GM10266 (cell line): ENCODE measurements at regions not wholly inside any gene's neighbourhood (a gene's known extent, or its start where the extent isn't known, plus 50 kb on each side); places are given as distances from the start of the nearest gene placed in this dataset.

Source experiments
- DNase-seq: peaks from one replicate; pipeline ENCODE4 v3.0.0; 2012; ENCODE audit errors: extremely low spot score
- TF ChIP-seq, protein P1 (sequence below): IDR thresholded peaks from 2 replicates; pipeline ENCODE4 v1.5.1; 2012; ENCODE audit warnings: mild to moderate bottlenecking, low read depth; ENCODE audit not compliant: control insufficient read depth, insufficient read depth; ENCODE audit errors: missing control alignments

DNA sequence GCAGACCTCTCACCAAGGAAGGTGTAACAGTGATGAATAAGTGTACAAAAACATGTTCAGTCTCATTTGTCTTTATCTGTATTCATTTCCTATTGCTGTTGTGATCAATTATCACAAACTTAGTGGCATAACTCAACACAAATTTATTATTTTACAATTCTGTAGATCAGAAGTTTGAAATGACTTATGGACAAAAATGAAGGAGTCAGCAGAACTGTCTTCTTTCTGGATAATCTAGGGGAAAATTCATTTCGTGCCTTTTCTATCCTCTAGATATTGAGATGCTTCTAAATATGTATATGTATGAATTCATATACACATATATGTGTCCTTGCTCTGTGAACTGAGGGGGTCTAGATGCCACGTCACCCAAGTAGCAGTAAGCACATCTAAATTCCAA lies 663.1 kb upstream of the MARCKS start:
- DNase-seq = no peak
- TF ChIP-seq, protein P1, sequence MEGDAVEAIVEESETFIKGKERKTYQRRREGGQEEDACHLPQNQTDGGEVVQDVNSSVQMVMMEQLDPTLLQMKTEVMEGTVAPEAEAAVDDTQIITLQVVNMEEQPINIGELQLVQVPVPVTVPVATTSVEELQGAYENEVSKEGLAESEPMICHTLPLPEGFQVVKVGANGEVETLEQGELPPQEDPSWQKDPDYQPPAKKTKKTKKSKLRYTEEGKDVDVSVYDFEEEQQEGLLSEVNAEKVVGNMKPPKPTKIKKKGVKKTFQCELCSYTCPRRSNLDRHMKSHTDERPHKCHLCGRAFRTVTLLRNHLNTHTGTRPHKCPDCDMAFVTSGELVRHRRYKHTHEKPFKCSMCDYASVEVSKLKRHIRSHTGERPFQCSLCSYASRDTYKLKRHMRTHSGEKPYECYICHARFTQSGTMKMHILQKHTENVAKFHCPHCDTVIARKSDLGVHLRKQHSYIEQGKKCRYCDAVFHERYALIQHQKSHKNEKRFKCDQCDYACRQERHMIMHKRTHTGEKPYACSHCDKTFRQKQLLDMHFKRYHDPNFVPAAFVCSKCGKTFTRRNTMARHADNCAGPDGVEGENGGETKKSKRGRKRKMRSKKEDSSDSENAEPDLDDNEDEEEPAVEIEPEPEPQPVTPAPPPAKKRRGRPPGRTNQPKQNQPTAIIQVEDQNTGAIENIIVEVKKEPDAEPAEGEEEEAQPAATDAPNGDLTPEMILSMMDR = no peak

DNA sequence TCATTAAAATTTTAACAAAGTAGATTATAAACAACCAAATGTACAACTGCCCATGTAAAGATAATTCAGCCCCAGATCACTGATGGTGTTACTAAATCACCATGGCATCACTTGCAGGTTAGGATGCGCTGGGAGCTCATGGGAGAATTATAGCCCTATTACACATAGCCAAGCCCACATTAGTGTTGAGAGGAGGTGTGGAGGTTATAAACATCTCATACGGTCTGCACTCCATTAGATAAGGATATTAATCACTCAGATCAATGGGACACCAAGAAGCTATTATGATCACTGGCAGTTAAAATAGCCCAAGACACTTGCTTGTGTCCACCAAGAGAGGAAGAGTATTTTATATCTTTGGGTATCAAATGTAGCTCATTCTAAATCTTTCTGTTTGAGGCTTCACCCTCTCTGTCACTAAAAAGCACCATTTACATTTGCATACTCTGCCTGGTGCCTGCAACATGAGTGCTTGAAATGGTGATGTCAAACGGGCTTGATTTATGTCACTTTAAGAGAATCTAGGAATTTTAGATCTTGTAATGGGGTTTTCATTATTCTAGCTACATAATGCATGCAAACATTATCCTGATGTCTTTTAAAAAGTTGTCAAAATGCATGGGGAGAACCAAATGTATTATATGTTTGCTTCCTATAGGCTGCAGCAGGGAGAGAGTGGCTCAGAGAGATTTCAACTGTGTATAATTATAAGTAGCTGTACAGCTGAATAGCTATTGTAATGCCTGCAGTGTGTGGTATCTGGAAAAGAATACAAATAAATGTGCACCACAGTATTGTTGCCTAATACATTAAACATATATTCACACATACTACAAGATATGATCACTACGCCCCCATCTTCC lies 654.1 kb upstream of the MARCKS start:
- DNase-seq = no peak
- TF ChIP-seq, protein P1 = no peak

DNA sequence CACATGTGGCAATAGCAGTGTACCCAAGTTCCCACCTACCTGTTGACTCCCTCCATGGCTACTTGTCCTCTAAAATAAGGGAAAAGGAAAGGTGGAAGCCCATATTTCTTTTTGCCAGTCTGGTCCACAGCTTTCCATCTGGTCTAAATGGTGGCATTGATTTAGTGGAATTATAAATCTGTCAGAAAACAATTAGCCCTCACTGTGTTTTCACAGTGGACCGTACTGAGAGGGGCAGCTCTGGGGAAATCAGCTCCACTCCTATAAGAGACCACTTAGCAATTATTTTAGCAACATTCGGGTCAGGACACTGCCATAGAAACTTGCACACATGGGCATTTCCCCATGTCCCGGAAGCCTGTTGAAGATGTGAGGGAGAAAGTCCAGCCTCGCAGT lies 653.4 kb upstream of the MARCKS start:
- no peak for DNase-seq
- TF ChIP-seq, protein P1 = no peak

DNA sequence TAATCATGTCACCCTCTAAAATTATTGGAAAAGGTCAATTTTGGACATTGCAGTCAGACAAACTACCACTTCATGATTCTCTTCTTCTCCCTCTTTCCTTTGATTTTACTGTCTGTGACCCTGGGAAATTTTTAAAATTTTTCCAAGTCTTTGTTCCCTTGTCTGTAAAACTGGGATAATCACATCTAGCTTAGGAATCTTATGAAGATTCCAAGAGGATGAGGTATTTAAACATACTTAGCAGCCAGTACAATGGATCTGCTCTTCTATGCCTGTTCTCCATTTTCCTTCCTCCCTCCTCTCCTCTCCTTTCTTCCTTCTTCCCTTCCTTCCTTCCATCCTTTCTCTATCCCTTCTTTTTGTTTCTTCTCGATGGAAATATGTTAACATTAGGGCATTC lies 651.6 kb upstream of the MARCKS start:
- TF ChIP-seq, protein P1 = no peak
- no peak for DNase-seq

DNA sequence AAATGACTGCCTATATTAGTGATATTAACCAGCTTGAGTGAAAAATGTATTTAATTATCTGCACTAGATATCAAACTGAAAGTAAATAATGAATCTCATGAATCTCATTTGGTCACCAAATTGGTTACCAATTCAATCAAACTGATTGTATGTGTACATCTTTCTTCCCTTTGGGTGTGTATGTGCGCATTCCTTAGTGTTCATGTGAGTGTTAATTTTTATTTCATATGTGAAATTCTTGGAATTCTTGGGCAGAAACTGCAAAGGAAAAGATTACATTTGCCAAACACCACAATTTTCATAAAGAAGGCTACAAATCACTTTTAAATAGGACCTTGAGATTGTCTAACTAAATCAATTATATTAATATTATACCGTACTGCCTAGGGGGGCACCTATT lies 648.4 kb upstream of the MARCKS start:
- DNase-seq = no peak
- TF ChIP-seq, protein P1 = no peak

DNA sequence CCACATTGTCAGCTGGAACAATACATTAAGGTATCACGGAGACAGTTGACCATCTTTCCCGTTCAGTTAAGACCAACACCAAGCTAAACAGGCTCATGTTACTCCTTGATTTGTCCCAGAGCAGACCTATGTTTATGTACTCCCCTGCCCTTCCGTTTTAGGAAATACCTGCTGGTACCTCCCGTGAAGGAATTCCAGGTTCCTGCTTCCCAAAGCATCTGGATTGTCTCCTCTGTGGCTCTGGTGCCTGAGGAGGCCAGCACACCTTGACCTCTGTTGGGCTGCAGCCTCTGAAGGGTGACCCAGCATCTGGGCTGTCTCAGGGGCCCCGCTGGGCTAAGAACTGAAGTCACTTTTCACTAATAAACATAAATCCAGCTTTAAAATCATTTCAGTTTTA lies 647.8 kb upstream of the MARCKS start:
- DNase-seq = no peak
- TF ChIP-seq, protein P1 = no peak

DNA sequence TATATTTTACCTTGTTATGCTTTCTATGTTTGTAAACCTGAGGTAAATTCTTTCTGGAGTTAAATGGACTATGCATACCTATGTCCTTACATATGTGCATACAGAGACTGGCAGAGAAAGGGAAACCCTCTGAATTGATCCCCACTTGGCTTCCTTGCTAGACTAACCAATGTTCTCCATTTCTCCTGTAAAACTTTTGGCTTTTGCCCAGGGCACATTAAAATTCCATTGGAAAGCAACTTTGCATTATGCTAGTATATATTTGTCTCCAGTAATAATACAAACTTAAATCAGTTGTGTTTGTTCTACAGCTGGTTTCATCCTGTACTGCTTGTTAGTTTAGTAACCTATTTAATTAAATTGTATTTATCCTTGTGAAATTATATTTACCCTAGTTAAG lies 646.0 kb upstream of the MARCKS start:
- TF ChIP-seq, protein P1 = no peak
- DNase-seq = no peak
